Adrenal gland (tissue), 9 donors: ENCODE measurements at regions not wholly inside any gene's neighbourhood (a gene's known extent, or its start where the extent isn't known, plus 50 kb on each side); places are given as distances from the start of the nearest gene placed in this dataset.

ENCODE experiments used
- DNase-seq, 7 donors: peaks; one replicate each; pipeline ENCODE4 v3.0.0-alpha.2; 2019 to 2020
- H3K27ac ChIP-seq, 5 donors: fragments of 200-600 bp; sonication (generic) in 4 of 5; 1 replicate in 3 of 5; 2 replicates in 2 of 5; pipeline versions ENCODE4 v1.5.1 to v1.8.0; 2016 to 2020; ENCODE audit warnings: mild to moderate bottlenecking in 1 of 5
- H3K27me3 ChIP-seq: fragments of 200-600 bp; 2 replicates; pipeline ENCODE4 v1.8.0; 2021
- H3K36me3 ChIP-seq, 2 donors: fragments of 200-600 bp; replicated peaks in 1 of 2; 1 replicate in 1 of 2; 2 replicates in 1 of 2; pipeline versions ENCODE4 v1.5.1 to v1.8.0; 2018 to 2022
- H3K4me1 ChIP-seq, 2 donors: fragments of 200-600 bp; replicated peaks in 1 of 2; 1 replicate in 1 of 2; 2 replicates in 1 of 2; pipeline versions ENCODE4 v1.5.1 to v1.8.0; 2018 to 2021
- H3K4me3 ChIP-seq, 4 donors: fragments of 200-600 bp; sonication (generic) in 3 of 4; one replicate each; pipeline ENCODE4 v1.5.1; 2016 to 2018
- H3K9me3 ChIP-seq, 3 donors: fragments of 200-600 bp; sonication (generic) in 1 of 3; replicated peaks in 1 of 3; 1 replicate in 2 of 3; 2 replicates in 1 of 3; pipeline versions ENCODE4 v1.5.1 to v1.8.0; 2016 to 2021
- CTCF ChIP-seq, 6 experiments: fragments of 450-650 bp in 4 of 6; fragments of 200-600 bp in 2 of 6; sonication (generic) in 1 of 6; IDR thresholded peaks; 1 replicate in 5 of 6; 2 replicates in 1 of 6; pipeline versions ENCODE4 v1.5.1 to v1.8.0; 2016 to 2021; ENCODE audit warnings: antibody characterized with exemption in 6 of 6, mild to moderate bottlenecking in 2 of 6, moderate library complexity in 1 of 6
- POLR2A ChIP-seq, 2 donors: fragments of 450-650 bp; IDR thresholded peaks; one replicate each; pipeline ENCODE4 v1.6.1; 2017; ENCODE audit warnings: antibody characterized with exemption in 2 of 2, mild to moderate bottlenecking in 2 of 2, moderate library complexity in 1 of 2
- WGBS, 4 donors: extraction: QIAGEN DNeasy Blood & Tissue Kit in 2 of 4; methylation state at CpG; one replicate each; pipeline versions ENCODE4 v1.1.5 to v1.1.7; 2013 to 2017; 5-methylcytosine and 5-hydroxymethylcytosine counted together
- intact Hi-C, 2 donors: fragments of 100-400 bp; cut with DNase I; formaldehyde crosslinking; loops; one replicate each; pipeline versions ENCODE4 v1.14.1 to v1.15.0; 2022 to 2023
- donor health status: healthy with polysubstance abuse.
- donor health status: Bipolar disorder and iron deficiency.
- donor health status: DM: yes; HTN: yes; CAD: no.
- donor health status: DM: no; HTN: no; CAD: no.
- donor health status: DM: no; HTN: no; CAD: no.

- H3K4me1 ChIP-seq, result no peaks in the 10 kb centered on the region
- no peak overlapping the region for H3K27ac ChIP-seq
- no peak for TF ChIP-seq POLR2A (IDR thresholded peaks at IDR 0.05)
- TF ChIP-seq CTCF (IDR thresholded peaks at IDR 0.05), result no peak
- H3K4me3 ChIP-seq, result no peak overlapping the region
- H3K9me3 ChIP-seq, result no peaks in the 10 kb centered on the region
- H3K36me3 ChIP-seq, result no peaks in the 10 kb centered on the region
- DNase-seq, result no peak
- intact Hi-C loops, result no loop called here
- no peaks in the 10 kb centered on the region for H3K27me3 ChIP-seq
Measured at GRCh38 chr10:56012101-56012500, 349.0 kb downstream of the ZWINT start.

DNA sequence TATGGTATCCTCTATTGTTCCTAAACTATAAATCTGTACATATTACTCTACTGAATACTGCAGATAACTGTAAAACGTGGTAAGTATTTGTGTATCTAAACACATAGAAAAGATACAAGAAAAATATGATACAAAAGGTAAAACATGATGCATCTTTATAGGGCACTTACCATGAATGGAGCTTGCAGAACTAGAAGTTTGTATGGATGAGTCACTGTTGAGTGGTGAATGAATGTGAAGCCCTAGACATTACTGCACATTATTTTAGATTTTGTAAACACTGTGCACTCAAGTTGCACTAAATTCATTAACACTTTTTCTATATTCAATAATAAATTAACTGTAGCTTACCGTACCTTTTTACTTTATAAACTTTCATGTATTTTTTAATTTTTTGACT, 357.5 kb downstream of the ZWINT start:
- Histone ChIP-seq H3K4me1 (no peaks in the 10 kb centered on the region), H3K27me3 (no peaks in the 10 kb centered on the region), H3K27ac (no peak overlapping the region), H3K9me3 (no peaks in the 10 kb centered on the region), H3K4me3 (no peak overlapping the region), H3K36me3 (no peaks in the 10 kb centered on the region)
- TF ChIP-seq CTCF (IDR thresholded peaks at IDR 0.05) (no peak), POLR2A (IDR thresholded peaks at IDR 0.05) (no peak)
- intact Hi-C loops, result no loop called here
- no peak for DNase-seq
- 67 to 79% (median 73%) methylated on average over 2 of the region's 2 CpGs for WGBS, 4 donors

DNA sequence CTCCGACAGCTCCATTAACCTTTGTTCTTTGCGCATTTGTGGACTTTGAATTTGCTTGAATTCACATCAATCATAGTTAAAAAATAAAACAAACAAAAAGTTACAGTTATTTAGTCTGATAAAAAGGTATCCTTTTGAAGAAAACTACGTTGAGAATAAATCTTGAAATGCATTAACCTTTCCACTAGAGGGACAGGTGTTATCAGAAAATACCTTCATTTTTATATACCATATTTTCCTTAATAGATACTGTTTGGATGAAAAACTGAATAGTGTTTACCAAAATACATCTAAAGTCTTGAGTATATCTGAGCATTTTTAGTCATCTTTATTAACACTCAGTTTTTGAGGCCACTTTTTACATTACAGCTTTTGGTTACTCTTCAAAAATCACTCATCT, 371.9 kb downstream of the ZWINT start:
- H3K36me3 ChIP-seq, result no peaks in the 10 kb centered on the region
- H3K4me3 ChIP-seq, result no peak overlapping the region
- no peaks in the 10 kb centered on the region for H3K27me3 ChIP-seq
- no peaks in the 10 kb centered on the region for H3K4me1 ChIP-seq
- no peak for DNase-seq
- WGBS, 4 donors, result 54 to 65% (median 61%) methylated on average over 3 of the region's 3 CpGs
- intact Hi-C loops, result no loop called here
- H3K9me3 ChIP-seq, result no peaks in the 10 kb centered on the region
- no peak overlapping the region for H3K27ac ChIP-seq
- TF ChIP-seq CTCF (IDR thresholded peaks at IDR 0.05) (no peak), POLR2A (IDR thresholded peaks at IDR 0.05) (no peak)

DNA sequence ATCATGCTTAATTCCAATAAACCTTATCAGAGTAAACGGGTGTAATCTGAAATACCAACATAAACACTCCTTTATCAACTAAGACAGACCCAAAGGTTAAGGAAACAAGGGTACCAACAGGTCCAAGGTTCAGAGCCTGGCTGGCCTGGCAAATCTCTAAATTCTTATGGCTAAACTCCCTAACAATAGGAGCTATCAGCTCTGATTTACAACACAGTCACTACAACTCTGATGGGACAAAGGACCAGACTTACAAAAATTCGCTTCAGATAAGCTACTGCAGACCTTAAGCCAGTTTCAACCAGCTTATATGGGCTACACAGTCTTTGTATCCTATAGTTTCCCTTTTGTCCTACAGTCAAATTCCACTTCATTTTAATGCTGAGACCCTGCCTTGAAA, 381.9 kb downstream of the ZWINT start:
- no peak for TF ChIP-seq POLR2A (IDR thresholded peaks at IDR 0.05)
- no peak for TF ChIP-seq CTCF (IDR thresholded peaks at IDR 0.05)
- intact Hi-C loops, result no loop called here
- Histone ChIP-seq H3K36me3 (no peaks in the 10 kb centered on the region), H3K27ac (no peak overlapping the region), H3K4me1 (no peaks in the 10 kb centered on the region), H3K4me3 (no peak overlapping the region), H3K27me3 (no peaks in the 10 kb centered on the region), H3K9me3 (no peaks in the 10 kb centered on the region)
- WGBS, 4 donors, result 30 to 52% (median 33%) methylated on average over 2 of the region's 2 CpGs
- no peak for DNase-seq
